Activated CD8-positive, alpha-beta memory T cell treated with anti-CD3 and anti-CD28 coated beads, Interleukin-2, amount 10 ng/mL, durations not matched to agents 7 days and 5 days (primary cell): ENCODE measurements at regions not wholly inside any gene's neighbourhood (a gene's known extent, or its start where the extent isn't known, plus 50 kb on each side); places are given as distances from the start of the nearest gene placed in this dataset.

Experiments
- ATAC-seq: fragments of 150-1000 bp; cut with Tn5 transposase; one replicate; pipeline ENCODE4 v1.10.0; 2021; ENCODE audit warnings: moderate library complexity
- CTCF ChIA-PET: fragments of 350-600 bp; sonication (Branson Sonifier 250); formaldehyde crosslinking; loops from one replicate; lab custom pipeline; 2021; ENCODE audit warnings: antibody characterized with exemption; lab: Charles Lee
- DNase-seq: peaks from one replicate; pipeline ENCODE4 v3.0.0-alpha.2; 2020
- H3K27ac Mint-ChIP-seq: one replicate; pipeline ENCODE4 v1.8.0; 2021; ENCODE audit warnings: mild to moderate bottlenecking, mixed read lengths
- H3K27me3 Mint-ChIP-seq: one replicate; pipeline ENCODE4 v1.8.0; 2021; ENCODE audit warnings: mixed read lengths
- H3K36me3 Mint-ChIP-seq: one replicate; pipeline ENCODE4 v1.8.0; 2021; ENCODE audit warnings: mild to moderate bottlenecking, mixed read lengths
- H3K4me1 Mint-ChIP-seq: one replicate; pipeline ENCODE4 v1.8.0; 2021; ENCODE audit warnings: mixed read lengths
- H3K4me3 Mint-ChIP-seq: one replicate; pipeline ENCODE4 v1.8.0; 2021; ENCODE audit warnings: mild to moderate bottlenecking, moderate library complexity, mixed read lengths
- H3K9me3 Mint-ChIP-seq: one replicate; pipeline ENCODE4 v1.8.0; 2022; ENCODE audit warnings: low read depth, mixed read lengths

GRCh38 chr1:10848109-10848684 lies 51.8 kb upstream of the CASZ1 start:
- Mint-ChIP-seq H3K36me3 (no peaks in the 10 kb centered on the region), H3K9me3 (no peaks in the 10 kb centered on the region), H3K4me3 (no peak overlapping the region), H3K27me3 (peaks cover 22% of the 10 kb centered on the region), H3K4me1 (no peaks in the 10 kb centered on the region), H3K27ac (no peak overlapping the region)
- ATAC-seq (no peak), DNase-seq (no peak)
- CTCF ChIA-PET, result no interaction called here

- Mint-ChIP-seq H3K27me3 (peaks cover 11% of the 10 kb centered on the region), H3K4me1 (no peaks in the 10 kb centered on the region), H3K36me3 (no peaks in the 10 kb centered on the region), H3K27ac (no peak overlapping the region), H3K9me3 (peaks cover under 1% of the 10 kb centered on the region), H3K4me3 (no peak overlapping the region)
- CTCF ChIA-PET, result no interaction called here
- ATAC-seq (no peak), DNase-seq (no peak)
Observed at GRCh38 chr1:10850026-10850425, 53.6 kb upstream of the CASZ1 start.

- Mint-ChIP-seq H3K9me3 (peaks cover 2% of the 10 kb centered on the region), H3K27ac (no peak overlapping the region), H3K27me3 (peaks cover 10% of the 10 kb centered on the region), H3K36me3 (no peaks in the 10 kb centered on the region), H3K4me3 (no peak overlapping the region), H3K4me1 (no peaks in the 10 kb centered on the region)
- no peak for DNase-seq
- CTCF ChIA-PET, result no interaction called here
- ATAC-seq, result no peak
Observed at GRCh38 chr1:10851024-10852013, 54.9 kb upstream of the CASZ1 start.

- CTCF ChIA-PET, result no interaction called here
- H3K36me3 Mint-ChIP-seq, result no peaks in the 10 kb centered on the region
- H3K9me3 Mint-ChIP-seq, result peaks cover 2% of the 10 kb centered on the region
- no peak overlapping the region for H3K4me3 Mint-ChIP-seq
- no peaks in the 10 kb centered on the region for H3K4me1 Mint-ChIP-seq
- peaks cover 4% of the 10 kb centered on the region for H3K27me3 Mint-ChIP-seq
- no peak overlapping the region for H3K27ac Mint-ChIP-seq
- DNase-seq (no peak), ATAC-seq (no peak)
Observed at GRCh38 chr1:10852018-10852417, 55.6 kb upstream of the CASZ1 start.

GRCh38 chr1:10852486-10852885 lies 56.0 kb upstream of the CASZ1 start:
- no peak overlapping the region for H3K27ac Mint-ChIP-seq
- H3K27me3 Mint-ChIP-seq, result peaks cover 3% of the 10 kb centered on the region
- ATAC-seq (no peak), DNase-seq (no peak)
- peaks cover 2% of the 10 kb centered on the region for H3K9me3 Mint-ChIP-seq
- no peaks in the 10 kb centered on the region for H3K36me3 Mint-ChIP-seq
- CTCF ChIA-PET, result no interaction called here
- H3K4me1 Mint-ChIP-seq, result no peaks in the 10 kb centered on the region
- no peak overlapping the region for H3K4me3 Mint-ChIP-seq

GRCh38 chr1:10852998-10853520 lies 56.6 kb upstream of the CASZ1 start:
- DNase-seq, result no peak
- CTCF ChIA-PET, result no interaction called here
- Mint-ChIP-seq H3K27me3 (peaks cover 3% of the 10 kb centered on the region), H3K27ac (no peak overlapping the region), H3K4me3 (no peak overlapping the region), H3K36me3 (no peaks in the 10 kb centered on the region), H3K9me3 (peaks cover 2% of the 10 kb centered on the region), H3K4me1 (no peaks in the 10 kb centered on the region)
- ATAC-seq, result no peak

GRCh38 chr1:10853701-10854100 lies 57.3 kb upstream of the CASZ1 start:
- H3K36me3 Mint-ChIP-seq, result no peaks in the 10 kb centered on the region
- no peak overlapping the region for H3K4me3 Mint-ChIP-seq
- CTCF ChIA-PET, result no interaction called here
- H3K27ac Mint-ChIP-seq, result no peak overlapping the region
- H3K27me3 Mint-ChIP-seq, result peaks cover 3% of the 10 kb centered on the region
- no peak for ATAC-seq
- no peak for DNase-seq
- H3K9me3 Mint-ChIP-seq, result peaks cover 2% of the 10 kb centered on the region
- no peaks in the 10 kb centered on the region for H3K4me1 Mint-ChIP-seq

- DNase-seq, result no peak
- CTCF ChIA-PET, result no interaction called here
- no peak overlapping the region for H3K27ac Mint-ChIP-seq
- H3K4me3 Mint-ChIP-seq, result no peak overlapping the region
- peaks cover 2% of the 10 kb centered on the region for H3K9me3 Mint-ChIP-seq
- no peaks in the 10 kb centered on the region for H3K4me1 Mint-ChIP-seq
- no peak for ATAC-seq
- no peaks in the 10 kb centered on the region for H3K36me3 Mint-ChIP-seq
- H3K27me3 Mint-ChIP-seq, result peaks cover 3% of the 10 kb centered on the region
Observed at GRCh38 chr1:10854856-10855459, 58.5 kb upstream of the CASZ1 start.

GRCh38 chr1:10856176-10856683 lies 59.8 kb upstream of the CASZ1 start:
- CTCF ChIA-PET, result no interaction called here
- no peaks in the 10 kb centered on the region for H3K4me1 Mint-ChIP-seq

GRCh38 chr1:10856863-10857598 lies 60.6 kb upstream of the CASZ1 start:
- CTCF ChIA-PET, result no interaction called here
- no peaks in the 10 kb centered on the region for H3K36me3 Mint-ChIP-seq
- no peaks in the 10 kb centered on the region for H3K4me1 Mint-ChIP-seq
- H3K27ac Mint-ChIP-seq, result no peak overlapping the region
- H3K4me3 Mint-ChIP-seq, result no peak overlapping the region
- no peak for DNase-seq
- no peak for ATAC-seq
- H3K27me3 Mint-ChIP-seq, result peaks cover 12% of the 10 kb centered on the region
- H3K9me3 Mint-ChIP-seq, result peaks cover 2% of the 10 kb centered on the region

More at GRCh38 chr1:10856176-10856683, 59.8 kb upstream of the CASZ1 start:
- H3K27me3 Mint-ChIP-seq, result peaks cover 9% of the 10 kb centered on the region
- DNase-seq, result no peak
- H3K27ac Mint-ChIP-seq, result no peak overlapping the region
- H3K4me3 Mint-ChIP-seq, result no peak overlapping the region
- H3K36me3 Mint-ChIP-seq, result no peaks in the 10 kb centered on the region
- peaks cover 2% of the 10 kb centered on the region for H3K9me3 Mint-ChIP-seq
- no peak for ATAC-seq

- DNase-seq, result no peak
- H3K27me3 Mint-ChIP-seq, result peaks cover 17% of the 10 kb centered on the region
- peaks cover 2% of the 10 kb centered on the region for H3K9me3 Mint-ChIP-seq
- H3K4me3 Mint-ChIP-seq, result no peak overlapping the region
- no peaks in the 10 kb centered on the region for H3K4me1 Mint-ChIP-seq
- H3K36me3 Mint-ChIP-seq, result no peaks in the 10 kb centered on the region
- no peak overlapping the region for H3K27ac Mint-ChIP-seq
- CTCF ChIA-PET, result no interaction called here
- no peak for ATAC-seq
Observed at GRCh38 chr1:10857687-10858086, 61.2 kb upstream of the CASZ1 start.

GRCh38 chr1:10860218-10860617 lies 63.8 kb upstream of the CASZ1 start:
- Mint-ChIP-seq H3K4me1 (no peaks in the 10 kb centered on the region), H3K36me3 (no peaks in the 10 kb centered on the region), H3K9me3 (no peaks in the 10 kb centered on the region), H3K27ac (no peak overlapping the region), H3K27me3 (peaks cover 37% of the 10 kb centered on the region), H3K4me3 (no peak overlapping the region)
- ATAC-seq (no peak), DNase-seq (no peak)
- CTCF ChIA-PET, result interaction anchor here (1.6 kb wide), 1 partner anchor 9 kb away, joined by 3 read pairs; no protein-coding TSS in a partner anchor

GRCh38 chr1:10860682-10861081 lies 64.2 kb upstream of the CASZ1 start:
- Mint-ChIP-seq H3K27me3 (peaks cover 41% of the 10 kb centered on the region), H3K36me3 (no peaks in the 10 kb centered on the region), H3K27ac (no peak overlapping the region), H3K9me3 (no peaks in the 10 kb centered on the region), H3K4me3 (no peak overlapping the region), H3K4me1 (no peaks in the 10 kb centered on the region)
- DNase-seq (no peak), ATAC-seq (no peak)
- CTCF ChIA-PET, result interaction anchor here (1.6 kb wide), 1 partner anchor 9 kb away, joined by 3 read pairs; no protein-coding TSS in a partner anchor
